GM18508 (cell line): ENCODE measurements at regions not wholly inside any gene's neighbourhood (a gene's known extent, or its start where the extent isn't known, plus 50 kb on each side); places are given as distances from the start of the nearest gene placed in this dataset.
"Not testable (repeated sequence)": the region's sequence is repeated elsewhere in the genome, so short reads cannot be mapped to it uniquely, and the experiment has no call there.

Experiments used
- ATAC-seq: cut with Tn5 transposase; IDR thresholded peaks from one replicate; pipeline ENCODE4 v1.9.1; 2021; ENCODE audit warnings: moderate number of reproducible peaks; ENCODE audit not compliant: insufficient read depth, unreplicated experiment

GRCh38 chr11:80699406-80700177, 1258.8 kb upstream of the TENM4 start:
- ATAC-seq: not testable (repeated sequence)

- ATAC-seq: no peak
Observed at GRCh38 chr11:80698637-80699036, 1257.8 kb upstream of the TENM4 start.

- ATAC-seq: no peak
Observed at GRCh38 chr11:80694385-80694784, 1253.6 kb upstream of the TENM4 start.

- ATAC-seq: no peak
Observed at GRCh38 chr11:80687941-80688340, 1247.1 kb upstream of the TENM4 start.

- no peak for ATAC-seq
Observed at GRCh38 chr11:80686889-80687288, 1246.1 kb upstream of the TENM4 start.

GRCh38 chr11:80673566-80673965, 1232.7 kb upstream of the TENM4 start:
- no peak for ATAC-seq

- ATAC-seq: no peak
Observed at GRCh38 chr11:80669620-80670019, 1228.8 kb upstream of the TENM4 start.

GRCh38 chr11:80668039-80668438, 1227.2 kb upstream of the TENM4 start:
- ATAC-seq: no peak

GRCh38 chr11:80655834-80656233, 1215.0 kb upstream of the TENM4 start:
- no peak for ATAC-seq

GRCh38 chr11:80650966-80651365, 1210.1 kb upstream of the TENM4 start:
- no peak for ATAC-seq

- ATAC-seq: no peak
Observed at GRCh38 chr11:80649186-80649585, 1208.4 kb upstream of the TENM4 start.

- ATAC-seq: no peak
Observed at GRCh38 chr11:80638296-80638695, 1197.5 kb upstream of the TENM4 start.

- no peak for ATAC-seq
Observed at GRCh38 chr11:80637571-80637970, 1196.7 kb upstream of the TENM4 start.

GRCh38 chr11:80636999-80637398, 1196.2 kb upstream of the TENM4 start:
- no peak for ATAC-seq

GRCh38 chr11:80635178-80635577, 1194.3 kb upstream of the TENM4 start:
- ATAC-seq: no peak

- ATAC-seq: no peak
Observed at GRCh38 chr11:80632691-80633090, 1191.9 kb upstream of the TENM4 start.

- no peak for ATAC-seq
Observed at GRCh38 chr11:80632156-80632555, 1191.3 kb upstream of the TENM4 start.

- no peak for ATAC-seq
Observed at GRCh38 chr11:80629466-80629865, 1188.6 kb upstream of the TENM4 start.

GRCh38 chr11:80627364-80627763, 1186.5 kb upstream of the TENM4 start:
- ATAC-seq: no peak

GRCh38 chr11:80626721-80627120, 1185.9 kb upstream of the TENM4 start:
- no peak for ATAC-seq

GRCh38 chr11:80625563-80625962, 1184.7 kb upstream of the TENM4 start:
- no peak for ATAC-seq

GRCh38 chr11:80621871-80622270, 1181.0 kb upstream of the TENM4 start:
- ATAC-seq: no peak
